SU-DHL-6 (cell line): ENCODE measurements at regions not wholly inside any gene's neighbourhood (a gene's known extent, or its start where the extent isn't known, plus 50 kb on each side); places are given as distances from the start of the nearest gene placed in this dataset.

ENCODE experiments used
- H2AFZ ChIP-seq: fragments of 200-600 bp; sonication (generic); 2 replicates; pipeline ENCODE4 v1.6.1; 2014; ENCODE audit warnings: low read depth, mild to moderate bottlenecking, moderate library complexity, mixed read lengths, antibody characterized with exemption, low read length; ENCODE audit not compliant: severe bottlenecking
- H3F3A ChIP-seq: fragments of 200-600 bp; shearing (Covaris generic); 2 replicates; pipeline ENCODE4 v1.6.0; 2016; ENCODE audit warnings: antibody characterized with exemption, mild to moderate bottlenecking; ENCODE audit not compliant: insufficient read depth
- H3K27ac ChIP-seq: fragments of 200-600 bp; sonication (generic); 2 replicates; pipeline ENCODE4 v1.5.1; 2016; ENCODE audit warnings: low read depth, mild to moderate bottlenecking, low read length, moderate library complexity, mixed read lengths
- H3K27me3 ChIP-seq: fragments of 200-600 bp; sonication (generic), shearing (Covaris generic); 2 replicates; pipeline ENCODE4 v1.6.0; 2014; ENCODE audit warnings: mild to moderate bottlenecking, low read length
- H3K36me3 ChIP-seq: fragments of 200-600 bp; sonication (generic); 2 replicates; pipeline ENCODE4 v1.6.1; 2014; ENCODE audit warnings: mild to moderate bottlenecking, low read length, mixed read lengths
- H3K4me2 ChIP-seq: fragments of 300-600, 200-600 bp; shearing (Covaris generic), sonication (generic); 2 replicates; pipeline ENCODE4 v1.6.0; 2014; ENCODE audit warnings: low read length, low read depth, mild to moderate bottlenecking; ENCODE audit not compliant: poor library complexity, severe bottlenecking
- H3K4me3 ChIP-seq: fragments of 200-600 bp; sonication (generic); 2 replicates; pipeline ENCODE4 v1.5.1; 2014; ENCODE audit warnings: antibody characterized with exemption, low read length, mild to moderate bottlenecking, mixed read lengths; ENCODE audit not compliant: insufficient read depth, poor library complexity, severe bottlenecking
- H3K79me2 ChIP-seq: fragments of 200-600 bp; sonication (generic); 2 replicates; pipeline ENCODE4 v1.6.1; 2014; ENCODE audit warnings: mild to moderate bottlenecking, low read length, moderate library complexity; ENCODE audit not compliant: insufficient read depth
- H3K9ac ChIP-seq: fragments of 200-600 bp; sonication (generic); 2 replicates; pipeline ENCODE4 v1.7.0; 2014; ENCODE audit warnings: mild to moderate bottlenecking, low read length
- H3K9me2 ChIP-seq: fragments of 200-600 bp; sonication (generic); replicated peaks from 2 replicates; pipeline ENCODE4 v1.6.1; 2014; ENCODE audit warnings: low read length; ENCODE audit not compliant: insufficient read depth
- H3K9me3 ChIP-seq: fragments of 200-600 bp; sonication (generic); 2 replicates; pipeline ENCODE4 v1.6.1; 2014; ENCODE audit warnings: low read length, mixed read lengths; ENCODE audit not compliant: insufficient read depth
- H4K20me1 ChIP-seq: fragments of 200-600 bp; sonication (generic); 2 replicates; pipeline ENCODE4 v1.6.1; 2014; ENCODE audit warnings: low read depth, mild to moderate bottlenecking, antibody characterized with exemption, low read length, moderate library complexity, mixed read lengths
- CTCF ChIP-seq: fragments of 200-600 bp; sonication (generic); IDR thresholded peaks from one replicate; pipeline ENCODE4 v1.5.1; 2017; ENCODE audit warnings: antibody characterized with exemption, mild to moderate bottlenecking, low read length, moderate library complexity; ENCODE audit not compliant: insufficient read depth, poor library complexity, severe bottlenecking
- EZH2phosphoT487 ChIP-seq: fragments of 200-600 bp; sonication (generic), shearing (Covaris generic); conservative IDR thresholded peaks from 2 replicates; pipeline ENCODE4 v1.6.1; 2018; ENCODE audit warnings: mild to moderate bottlenecking, antibody characterized with exemption, low read length, moderate library complexity, mixed read lengths

GRCh38 chr11:36945384-36945783 is 347.3 kb upstream of the RAG2 start:
- no peaks in the 10 kb centered on the region for H3K9me3 ChIP-seq
- H2AFZ ChIP-seq: no peak overlapping the region
- no peak for TF ChIP-seq EZH2phosphoT487
- peak; percentile 35 for TF ChIP-seq CTCF
- H3F3A ChIP-seq: no peaks in the 10 kb centered on the region
- H3K9ac ChIP-seq: no peak overlapping the region
- H4K20me1 ChIP-seq: no peaks in the 10 kb centered on the region
- H3K27ac ChIP-seq: no peak overlapping the region
- H3K27me3 ChIP-seq: no peaks in the 10 kb centered on the region
- no peaks in the 10 kb centered on the region for H3K79me2 ChIP-seq
- H3K9me2 ChIP-seq: no peaks in the 10 kb centered on the region
- H3K36me3 ChIP-seq: no peaks in the 10 kb centered on the region
- H3K4me2 ChIP-seq: no peak overlapping the region
- H3K4me3 ChIP-seq: no peak overlapping the region

- Histone ChIP-seq H3K79me2 (no peaks in the 10 kb centered on the region), H3K9ac (no peak overlapping the region), H3K4me2 (no peak overlapping the region), H2AFZ (no peak overlapping the region), H3K4me3 (no peak overlapping the region), H3K27ac (no peak overlapping the region), H3K9me2 (no peaks in the 10 kb centered on the region), H3F3A (no peaks in the 10 kb centered on the region), H3K36me3 (no peaks in the 10 kb centered on the region), H4K20me1 (no peaks in the 10 kb centered on the region), H3K9me3 (no peaks in the 10 kb centered on the region), H3K27me3 (no peaks in the 10 kb centered on the region)
- TF ChIP-seq EZH2phosphoT487 (no peak), CTCF (no peak)
Observed at GRCh38 chr11:36933481-36933880, 335.4 kb upstream of the RAG2 start.

DNA sequence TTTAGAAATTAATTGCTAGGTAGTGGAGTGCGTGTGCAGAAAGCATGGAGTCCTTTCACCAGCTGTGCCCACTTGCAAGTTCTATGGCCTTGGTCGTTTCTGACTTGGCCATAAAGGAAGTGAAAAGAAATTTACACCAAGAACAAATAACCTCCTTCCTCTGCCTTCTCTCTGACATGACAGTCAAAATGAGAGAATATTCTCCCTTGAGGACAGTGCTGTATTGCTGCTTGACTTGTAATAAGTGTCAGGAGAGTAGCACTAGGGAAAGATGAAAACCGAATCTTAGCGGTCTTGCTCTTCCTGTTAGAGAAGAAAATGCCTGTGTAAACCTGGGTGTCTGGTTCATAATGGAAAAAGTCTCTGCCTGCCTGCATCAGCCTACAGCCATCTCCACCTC is 333.1 kb upstream of the RAG2 start:
- no peaks in the 10 kb centered on the region for H3K27me3 ChIP-seq
- no peak for TF ChIP-seq EZH2phosphoT487
- TF ChIP-seq CTCF: no peak
- H3K9me2 ChIP-seq: no peaks in the 10 kb centered on the region
- H3K9me3 ChIP-seq: no peaks in the 10 kb centered on the region
- H2AFZ ChIP-seq: no peak overlapping the region
- no peak overlapping the region for H3K9ac ChIP-seq
- no peaks in the 10 kb centered on the region for H3K36me3 ChIP-seq
- H3K4me2 ChIP-seq: no peak overlapping the region
- H3F3A ChIP-seq: no peaks in the 10 kb centered on the region
- no peaks in the 10 kb centered on the region for H4K20me1 ChIP-seq
- H3K4me3 ChIP-seq: no peak overlapping the region
- no peak overlapping the region for H3K27ac ChIP-seq
- H3K79me2 ChIP-seq: no peaks in the 10 kb centered on the region

DNA sequence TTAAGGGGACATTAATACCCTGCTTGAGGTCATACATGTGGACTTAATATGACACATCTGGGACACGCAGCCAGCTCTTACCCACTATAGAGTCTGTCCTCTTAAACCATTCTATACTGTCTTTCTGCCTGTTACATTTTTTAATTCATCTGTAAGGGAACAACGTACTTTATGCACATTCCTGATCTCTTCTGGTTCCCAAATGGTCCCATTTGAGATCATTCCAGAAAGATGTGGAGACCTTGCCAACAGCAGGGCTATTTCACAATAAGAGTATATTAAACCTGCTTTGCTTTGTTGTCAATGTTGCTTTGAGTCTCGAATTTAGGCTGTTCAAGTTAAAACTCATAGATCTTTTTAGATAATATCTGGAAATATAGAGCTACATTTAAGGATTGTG is 332.2 kb upstream of the RAG2 start:
- no peak overlapping the region for H3K27ac ChIP-seq
- no peaks in the 10 kb centered on the region for H3K9me2 ChIP-seq
- H3K4me2 ChIP-seq: no peak overlapping the region
- no peak overlapping the region for H2AFZ ChIP-seq
- no peaks in the 10 kb centered on the region for H3K79me2 ChIP-seq
- H3K36me3 ChIP-seq: no peaks in the 10 kb centered on the region
- H4K20me1 ChIP-seq: no peaks in the 10 kb centered on the region
- H3K9ac ChIP-seq: no peak overlapping the region
- TF ChIP-seq CTCF: no peak
- no peak for TF ChIP-seq EZH2phosphoT487
- no peaks in the 10 kb centered on the region for H3K9me3 ChIP-seq
- H3F3A ChIP-seq: no peaks in the 10 kb centered on the region
- H3K27me3 ChIP-seq: no peaks in the 10 kb centered on the region
- no peak overlapping the region for H3K4me3 ChIP-seq
